Astrocyte (in vitro differentiated cells and primary cell): ENCODE measurements at regions not wholly inside any gene's neighbourhood (a gene's known extent, or its start where the extent isn't known, plus 50 kb on each side); places are given as distances from the start of the nearest gene placed in this dataset.

Experiments used
- DNase-seq: peaks from one replicate; pipeline ENCODE4 v3.0.0-alpha.2; 2010; ENCODE audit warnings: low read depth
- FAIRE-seq: peaks from 2 replicates; lab custom pipeline; 2011; peaks lifted over from hg19 to GRCh38; lab: Jason Lieb, UNC
- H2AFZ ChIP-seq: 2 replicates; pipeline ENCODE4 v1.6.0; 2012; ENCODE audit warnings: low read depth, low read length, inconsistent platforms
- H3K27ac ChIP-seq: 2 replicates; pipeline ENCODE4 v1.5.1; 2011; ENCODE audit warnings: low read depth, low read length, inconsistent platforms
- H3K27me3 ChIP-seq: 2 replicates; pipeline ENCODE4 v1.6.0; 2011; ENCODE audit warnings: low read length, inconsistent platforms; ENCODE audit not compliant: insufficient read depth
- H3K36me3 ChIP-seq: 2 replicates; pipeline ENCODE4 v1.5.1; 2011; ENCODE audit warnings: low read length, inconsistent platforms; ENCODE audit not compliant: insufficient read depth
- H3K4me1 ChIP-seq: 2 replicates; pipeline ENCODE4 v1.5.1; 2011; ENCODE audit warnings: low read length, inconsistent platforms; ENCODE audit not compliant: insufficient read depth
- H3K4me2 ChIP-seq: 2 replicates; pipeline ENCODE4 v1.6.0; 2012; ENCODE audit warnings: low read length, inconsistent platforms
- H3K4me3 ChIP-seq: 2 replicates; pipeline ENCODE4 v1.5.1; 2011; ENCODE audit warnings: low read depth, mild to moderate bottlenecking, low read length, inconsistent platforms; ENCODE audit not compliant: insufficient read depth
- H3K79me2 ChIP-seq: 2 replicates; pipeline ENCODE4 v1.6.0; 2012; ENCODE audit warnings: mild to moderate bottlenecking, low read length, inconsistent platforms; ENCODE audit not compliant: insufficient read depth
- H3K9ac ChIP-seq: 2 replicates; pipeline ENCODE4 v1.6.0; 2012; ENCODE audit warnings: mild to moderate bottlenecking, low read length, inconsistent platforms
- H3K9me3 ChIP-seq: 2 replicates; pipeline ENCODE4 v1.5.1; 2012; ENCODE audit warnings: low read depth, mild to moderate bottlenecking, low read length, inconsistent platforms; ENCODE audit not compliant: insufficient read depth
- H4K20me1 ChIP-seq: 2 replicates; pipeline ENCODE4 v1.6.0; 2012; ENCODE audit warnings: low read length, inconsistent platforms; ENCODE audit not compliant: insufficient read depth
- H3K27ac Mint-ChIP-seq: one replicate; pipeline ENCODE4 v1.8.0; 2021; ENCODE audit warnings: mild to moderate bottlenecking, mixed read lengths; ENCODE audit not compliant: unreplicated experiment
- H3K27me3 Mint-ChIP-seq: one replicate; pipeline ENCODE4 v1.8.0; 2021; ENCODE audit warnings: low read depth, mixed read lengths; ENCODE audit not compliant: unreplicated experiment
- H3K36me3 Mint-ChIP-seq: one replicate; pipeline ENCODE4 v1.8.0; 2021; ENCODE audit warnings: low read depth, mixed read lengths; ENCODE audit not compliant: unreplicated experiment
- H3K4me1 Mint-ChIP-seq: one replicate; pipeline ENCODE4 v1.8.0; 2021; ENCODE audit warnings: low read depth, mixed read lengths; ENCODE audit not compliant: unreplicated experiment
- H3K4me3 Mint-ChIP-seq: one replicate; pipeline ENCODE4 v1.8.0; 2021; ENCODE audit warnings: mild to moderate bottlenecking, moderate library complexity, mixed read lengths; ENCODE audit not compliant: unreplicated experiment
- H3K9me3 Mint-ChIP-seq: one replicate; pipeline ENCODE4 v1.8.0; 2021; ENCODE audit warnings: mild to moderate bottlenecking, mixed read lengths; ENCODE audit not compliant: unreplicated experiment
- EZH2 ChIP-seq: IDR thresholded peaks from 2 replicates; pipeline ENCODE4 v1.6.1; 2012; ENCODE audit warnings: mild to moderate bottlenecking, low read length, inconsistent platforms; ENCODE audit not compliant: insufficient read depth
- TF ChIP-seq, protein P1 (sequence below): IDR thresholded peaks from 2 replicates; pipeline ENCODE4 v1.5.1; 2011; ENCODE audit warnings: low read depth, mild to moderate bottlenecking, inconsistent platforms, low read length, moderate library complexity; ENCODE audit not compliant: insufficient read depth

DNA sequence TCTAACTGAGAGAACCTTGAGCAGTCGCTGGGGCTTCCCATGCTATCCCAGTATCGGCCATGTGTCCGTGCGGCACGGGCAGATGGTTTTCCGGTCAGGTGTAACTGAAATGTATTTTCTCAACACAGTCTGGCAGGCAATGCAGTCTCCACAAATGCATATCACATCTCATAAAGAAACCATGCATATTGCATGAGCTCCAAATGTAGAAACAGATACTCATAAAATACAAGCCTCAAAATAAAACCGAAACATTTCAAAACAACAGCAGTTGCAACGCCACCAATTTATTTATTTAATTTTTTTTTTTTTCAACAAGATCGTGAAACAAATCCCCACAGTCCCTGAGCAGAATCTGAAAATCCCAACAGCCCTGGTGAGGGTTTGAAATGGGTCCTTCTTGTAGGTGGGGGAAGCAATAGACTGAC, 299.4 kb downstream of the LPIN1 start:
- Histone ChIP-seq H3K27ac (no peak overlapping the region), H3K4me3 (no peak overlapping the region), H3K4me2 (no peak overlapping the region), H3K4me1 (peaks cover 5% of the 10 kb centered on the region), H3K79me2 (no peaks in the 10 kb centered on the region), H3K9ac (no peak overlapping the region), H2AFZ (no peak overlapping the region), H3K27me3 (no peaks in the 10 kb centered on the region), H4K20me1 (no peaks in the 10 kb centered on the region), H3K9me3 (no peaks in the 10 kb centered on the region), H3K36me3 (no peaks in the 10 kb centered on the region)
- H3K4me1 Mint-ChIP-seq: peaks cover 11% of the 10 kb centered on the region
- FAIRE-seq (no peak), DNase-seq (no peak)
- peaks cover 18% of the 10 kb centered on the region for H3K27me3 Mint-ChIP-seq
- H3K4me3 Mint-ChIP-seq: no peak overlapping the region
- no peaks in the 10 kb centered on the region for H3K36me3 Mint-ChIP-seq
- H3K9me3 Mint-ChIP-seq: peaks cover 10% of the 10 kb centered on the region
- TF ChIP-seq, protein P1, sequence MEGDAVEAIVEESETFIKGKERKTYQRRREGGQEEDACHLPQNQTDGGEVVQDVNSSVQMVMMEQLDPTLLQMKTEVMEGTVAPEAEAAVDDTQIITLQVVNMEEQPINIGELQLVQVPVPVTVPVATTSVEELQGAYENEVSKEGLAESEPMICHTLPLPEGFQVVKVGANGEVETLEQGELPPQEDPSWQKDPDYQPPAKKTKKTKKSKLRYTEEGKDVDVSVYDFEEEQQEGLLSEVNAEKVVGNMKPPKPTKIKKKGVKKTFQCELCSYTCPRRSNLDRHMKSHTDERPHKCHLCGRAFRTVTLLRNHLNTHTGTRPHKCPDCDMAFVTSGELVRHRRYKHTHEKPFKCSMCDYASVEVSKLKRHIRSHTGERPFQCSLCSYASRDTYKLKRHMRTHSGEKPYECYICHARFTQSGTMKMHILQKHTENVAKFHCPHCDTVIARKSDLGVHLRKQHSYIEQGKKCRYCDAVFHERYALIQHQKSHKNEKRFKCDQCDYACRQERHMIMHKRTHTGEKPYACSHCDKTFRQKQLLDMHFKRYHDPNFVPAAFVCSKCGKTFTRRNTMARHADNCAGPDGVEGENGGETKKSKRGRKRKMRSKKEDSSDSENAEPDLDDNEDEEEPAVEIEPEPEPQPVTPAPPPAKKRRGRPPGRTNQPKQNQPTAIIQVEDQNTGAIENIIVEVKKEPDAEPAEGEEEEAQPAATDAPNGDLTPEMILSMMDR: no peak
- no peak for TF ChIP-seq EZH2
- H3K27ac Mint-ChIP-seq: no peak overlapping the region

DNA sequence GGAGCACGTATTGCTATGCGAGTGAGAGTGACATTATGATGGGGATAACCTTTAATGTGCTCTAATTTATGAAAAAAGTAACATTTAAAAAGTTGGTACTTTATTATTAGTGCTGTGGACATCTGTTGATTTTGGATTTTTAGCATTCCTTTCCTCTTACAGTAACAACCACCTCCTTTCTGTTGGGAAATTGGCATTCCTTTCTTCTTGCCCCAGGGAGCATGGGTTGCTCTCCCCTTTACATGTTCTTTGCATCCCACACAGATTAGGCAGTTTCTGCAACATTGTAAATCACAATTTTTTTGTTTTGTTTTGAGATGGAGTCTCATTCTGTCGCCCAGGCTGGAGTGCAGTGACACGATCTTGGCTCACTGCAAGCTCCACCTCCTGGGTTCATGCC, 300.2 kb downstream of the LPIN1 start:
- peaks cover 11% of the 10 kb centered on the region for H3K4me1 Mint-ChIP-seq
- no peaks in the 10 kb centered on the region for H4K20me1 ChIP-seq
- H3K79me2 ChIP-seq: no peaks in the 10 kb centered on the region
- no peak overlapping the region for H3K4me2 ChIP-seq
- H3K27ac Mint-ChIP-seq: peak overlapping the region; percentile 53
- peaks cover 18% of the 10 kb centered on the region for H3K27me3 Mint-ChIP-seq
- no peaks in the 10 kb centered on the region for H3K36me3 Mint-ChIP-seq
- no peaks in the 10 kb centered on the region for H3K9me3 ChIP-seq
- H3K27me3 ChIP-seq: no peaks in the 10 kb centered on the region
- H3K4me3 Mint-ChIP-seq: no peak overlapping the region
- H2AFZ ChIP-seq: no peak overlapping the region
- H3K27ac ChIP-seq: no peak overlapping the region
- H3K36me3 ChIP-seq: no peaks in the 10 kb centered on the region
- FAIRE-seq (no peak), DNase-seq (peak; percentile 56)
- TF ChIP-seq EZH2: no peak
- TF ChIP-seq, protein P1: no peak
- no peak overlapping the region for H3K4me3 ChIP-seq
- peaks cover 5% of the 10 kb centered on the region for H3K9me3 Mint-ChIP-seq
- H3K9ac ChIP-seq: no peak overlapping the region
- peaks cover 5% of the 10 kb centered on the region for H3K4me1 ChIP-seq

DNA sequence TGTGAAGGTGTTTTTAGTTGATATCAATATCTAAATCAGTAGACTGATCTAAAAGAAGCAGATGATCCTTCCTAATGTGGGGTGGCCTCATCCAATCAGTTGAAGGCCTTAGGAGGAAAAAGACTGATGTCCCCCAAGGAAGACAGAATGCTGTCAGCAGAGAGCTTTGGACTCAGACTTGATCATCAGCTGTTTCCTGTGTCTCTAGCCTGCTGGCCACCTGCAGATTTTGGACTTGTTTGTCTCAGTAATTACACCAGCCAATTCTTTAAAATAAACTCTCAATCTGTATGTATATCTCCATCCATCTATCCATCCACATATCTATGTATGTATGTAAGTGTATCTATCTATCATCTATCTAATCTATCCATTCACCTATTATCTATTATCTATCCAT, 301.3 kb downstream of the LPIN1 start:
- Histone ChIP-seq H3K79me2 (no peaks in the 10 kb centered on the region), H3K27ac (no peak overlapping the region), H3K4me3 (no peak overlapping the region), H3K4me2 (no peak overlapping the region), H3K27me3 (no peaks in the 10 kb centered on the region), H3K9ac (no peak overlapping the region), H3K36me3 (no peaks in the 10 kb centered on the region), H4K20me1 (no peaks in the 10 kb centered on the region), H3K9me3 (no peaks in the 10 kb centered on the region), H3K4me1 (peaks cover 5% of the 10 kb centered on the region), H2AFZ (no peak overlapping the region)
- FAIRE-seq: no peak
- no peak for DNase-seq
- Mint-ChIP-seq H3K4me1 (peaks cover 12% of the 10 kb centered on the region), H3K27me3 (peaks cover 18% of the 10 kb centered on the region), H3K4me3 (no peak overlapping the region), H3K27ac (no peak overlapping the region), H3K36me3 (no peaks in the 10 kb centered on the region), H3K9me3 (peaks cover 2% of the 10 kb centered on the region)
- TF ChIP-seq, protein P1: no peak
- TF ChIP-seq EZH2: no peak
